Sigmoid colon (tissue), 6 donors: ENCODE measurements at regions not wholly inside any gene's neighbourhood (a gene's known extent, or its start where the extent isn't known, plus 50 kb on each side); places are given as distances from the start of the nearest gene placed in this dataset.

Experiments used
- DNase-seq: peaks from one replicate; pipeline ENCODE4 v3.0.0-alpha.2; 2019
- H3K27ac ChIP-seq, 4 donors: fragments of 200-600 bp; sonication (generic); one replicate each; pipeline ENCODE4 v1.5.1; 2016 to 2019; ENCODE audit warnings: mild to moderate bottlenecking in 1 of 4
- H3K27me3 ChIP-seq, 3 donors: fragments of 200-600 bp; sonication (generic); one replicate each; pipeline ENCODE4 v1.5.1; 2019; ENCODE audit warnings: mild to moderate bottlenecking in 1 of 3
- H3K36me3 ChIP-seq, 4 donors: fragments of 200-600 bp; sonication (generic); one replicate each; pipeline ENCODE4 v1.5.1; 2016 to 2019
- H3K4me1 ChIP-seq, 4 donors: fragments of 200-600 bp; sonication (generic); one replicate each; pipeline ENCODE4 v1.5.1; 2017 to 2019
- H3K4me3 ChIP-seq, 4 donors: fragments of 200-600 bp; sonication (generic); one replicate each; pipeline ENCODE4 v1.5.1; 2017 to 2019; ENCODE audit warnings: mild to moderate bottlenecking in 2 of 4, moderate library complexity in 1 of 4
- H3K9me3 ChIP-seq, 4 donors: fragments of 200-600 bp in 3 of 4; sonication (generic) in 3 of 4; one replicate each; pipeline versions ENCODE4 v1.5.1 to v1.6.1; 2013 to 2019
- EP300 ChIP-seq, 4 donors: sonication (generic); formaldehyde crosslinking; IDR thresholded peaks; one replicate each; pipeline ENCODE4 v1.6.1; 2017; ENCODE audit warnings: antibody characterized with exemption in 4 of 4
- POLR2A ChIP-seq, 2 donors: fragments of 450-650 bp; IDR thresholded peaks; one replicate each; pipeline ENCODE4 v1.6.1; 2016; ENCODE audit warnings: antibody characterized with exemption in 2 of 2, mild to moderate bottlenecking in 2 of 2, moderate library complexity in 2 of 2
- POLR2AphosphoS5 ChIP-seq, 4 donors: sonication (generic); formaldehyde crosslinking; IDR thresholded peaks; one replicate each; pipeline ENCODE4 v1.6.1; 2017; ENCODE audit warnings: antibody characterized with exemption in 4 of 4
- WGBS, 2 donors: extraction: QIAGEN DNeasy Blood & Tissue Kit; methylation state at CpG; one replicate each; pipeline ENCODE4 v1.1.7; 2013; 5-methylcytosine and 5-hydroxymethylcytosine counted together
- intact Hi-C: fragments of 100-400 bp; cut with DNase I; formaldehyde crosslinking; loops from one replicate; pipeline ENCODE4 v1.15.1; 2023
- TF ChIP-seq, protein P1 (sequence below), 4 experiments: fragments of 450-650 bp in 3 of 4; fragments of 200-600 bp in 1 of 4; IDR thresholded peaks; one replicate each; pipeline ENCODE4 v1.5.1; 2016 to 2019; ENCODE audit warnings: antibody characterized with exemption in 4 of 4, mild to moderate bottlenecking in 3 of 4, moderate library complexity in 2 of 4
- donor health status: healthy with polysubstance abuse.
- donor health status: healthy.

DNA sequence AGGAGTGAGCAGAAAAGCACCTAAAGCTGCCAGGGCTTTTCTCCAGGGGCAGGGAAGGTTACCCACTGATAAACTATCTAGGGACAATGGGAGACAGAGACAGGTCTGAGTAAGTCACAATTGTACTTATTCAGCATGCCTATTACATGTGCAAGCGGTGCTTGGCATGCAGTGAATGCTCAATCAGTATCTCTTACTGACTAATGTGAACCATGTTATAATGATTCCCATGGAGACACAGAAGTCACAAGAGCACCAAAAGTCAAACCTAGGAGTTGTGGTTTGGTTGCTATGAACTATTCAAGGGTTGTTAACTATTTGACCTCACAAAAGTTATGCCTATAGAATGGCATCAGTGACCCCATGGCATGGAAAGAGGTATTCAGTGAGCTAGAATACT lies 50.0 kb upstream of the RASGRP1 start:
- Histone ChIP-seq H3K27me3 (no peaks in the 10 kb centered on the region), H3K9me3 (no peaks in the 10 kb centered on the region), H3K27ac (no peak overlapping the region), H3K4me1 (no peaks in the 10 kb centered on the region), H3K36me3 (no peaks in the 10 kb centered on the region), H3K4me3 (no peak overlapping the region)
- WGBS, 2 donors, result 97 to 100% methylated on average over 1 of the region's 1 CpG
- TF ChIP-seq, protein P1, sequence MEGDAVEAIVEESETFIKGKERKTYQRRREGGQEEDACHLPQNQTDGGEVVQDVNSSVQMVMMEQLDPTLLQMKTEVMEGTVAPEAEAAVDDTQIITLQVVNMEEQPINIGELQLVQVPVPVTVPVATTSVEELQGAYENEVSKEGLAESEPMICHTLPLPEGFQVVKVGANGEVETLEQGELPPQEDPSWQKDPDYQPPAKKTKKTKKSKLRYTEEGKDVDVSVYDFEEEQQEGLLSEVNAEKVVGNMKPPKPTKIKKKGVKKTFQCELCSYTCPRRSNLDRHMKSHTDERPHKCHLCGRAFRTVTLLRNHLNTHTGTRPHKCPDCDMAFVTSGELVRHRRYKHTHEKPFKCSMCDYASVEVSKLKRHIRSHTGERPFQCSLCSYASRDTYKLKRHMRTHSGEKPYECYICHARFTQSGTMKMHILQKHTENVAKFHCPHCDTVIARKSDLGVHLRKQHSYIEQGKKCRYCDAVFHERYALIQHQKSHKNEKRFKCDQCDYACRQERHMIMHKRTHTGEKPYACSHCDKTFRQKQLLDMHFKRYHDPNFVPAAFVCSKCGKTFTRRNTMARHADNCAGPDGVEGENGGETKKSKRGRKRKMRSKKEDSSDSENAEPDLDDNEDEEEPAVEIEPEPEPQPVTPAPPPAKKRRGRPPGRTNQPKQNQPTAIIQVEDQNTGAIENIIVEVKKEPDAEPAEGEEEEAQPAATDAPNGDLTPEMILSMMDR (IDR thresholded peaks at IDR 0.05), result no peak
- DNase-seq, result no peak
- intact Hi-C loops, result no loop called here

DNA sequence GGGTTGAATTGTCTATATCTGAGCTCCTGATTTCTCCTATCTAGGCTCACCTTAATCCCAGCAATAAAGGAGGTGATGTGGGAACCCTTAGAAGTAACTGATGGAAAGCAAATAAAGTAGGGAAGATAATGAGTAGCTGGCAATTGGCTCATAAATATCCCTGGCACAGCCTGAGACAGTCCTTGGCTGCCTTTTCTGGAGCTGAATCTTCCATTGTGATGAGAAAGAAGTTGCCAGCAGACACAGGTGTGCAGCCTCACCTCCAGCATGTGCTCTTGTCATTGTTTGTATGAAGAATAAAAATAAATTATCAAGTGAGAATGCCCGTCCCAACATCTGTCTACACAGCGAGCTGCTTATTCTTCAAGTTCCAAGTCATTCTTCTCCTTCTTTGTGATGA lies 53.2 kb upstream of the RASGRP1 start:
- Histone ChIP-seq H3K36me3 (no peaks in the 10 kb centered on the region), H3K27ac (no peak overlapping the region), H3K27me3 (no peaks in the 10 kb centered on the region), H3K4me1 (no peaks in the 10 kb centered on the region), H3K9me3 (no peaks in the 10 kb centered on the region), H3K4me3 (no peak overlapping the region)
- TF ChIP-seq POLR2A (IDR thresholded peaks at IDR 0.05) (no peak), EP300 (IDR thresholded peaks at IDR 0.05) (no peak), POLR2AphosphoS5 (IDR thresholded peaks at IDR 0.05) (no peak)
- TF ChIP-seq, protein P1 (IDR thresholded peaks at IDR 0.05), result no peak
- intact Hi-C loops, result no loop called here
- 78 to 91% methylated on average over 2 of the region's 2 CpGs for WGBS, 2 donors
- no peak for DNase-seq

DNA sequence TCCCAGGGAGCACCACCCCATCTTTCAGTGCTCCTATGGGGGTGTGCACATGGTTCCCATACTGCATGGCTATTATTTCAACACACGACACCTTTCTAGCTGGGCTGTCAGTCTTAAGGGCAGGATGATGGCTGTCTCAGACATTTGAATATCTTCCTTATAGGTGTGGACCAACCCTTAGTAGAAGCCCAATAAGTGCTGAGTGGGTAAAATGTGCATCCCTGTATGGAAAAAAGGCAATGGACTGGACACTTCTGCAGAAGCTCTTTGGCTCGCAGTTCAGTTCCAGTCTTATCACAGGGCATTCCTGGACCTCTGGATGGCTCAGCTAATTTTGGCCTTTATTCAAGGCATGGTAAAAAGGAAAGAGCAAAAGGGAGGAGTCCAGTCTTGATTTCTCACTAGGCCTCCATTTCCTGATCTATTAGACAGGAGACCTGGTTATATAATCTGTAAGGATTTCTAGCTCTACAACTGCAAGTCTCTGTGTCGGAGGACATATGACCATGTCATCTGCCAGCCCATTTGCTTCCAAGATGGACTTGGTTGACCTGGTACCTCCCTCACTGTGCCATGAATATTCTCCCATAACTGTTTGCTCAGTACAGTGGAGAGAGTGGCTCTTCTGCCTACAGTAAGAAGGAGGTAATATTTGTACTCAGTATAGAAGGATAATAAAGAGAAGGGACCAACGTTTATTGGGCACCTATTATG lies 53.8 kb upstream of the RASGRP1 start:
- WGBS, 2 donors, result 80 to 92% methylated on average over 4 of the region's 4 CpGs
- no peaks in the 10 kb centered on the region for H3K36me3 ChIP-seq
- H3K4me1 ChIP-seq, result no peaks in the 10 kb centered on the region
- H3K27ac ChIP-seq, result no peak overlapping the region
- intact Hi-C loops, result no loop called here
- no peak for DNase-seq
- no peaks in the 10 kb centered on the region for H3K9me3 ChIP-seq
- no peak overlapping the region for H3K4me3 ChIP-seq
- no peaks in the 10 kb centered on the region for H3K27me3 ChIP-seq
- TF ChIP-seq, protein P1 (IDR thresholded peaks at IDR 0.05), result no peak
- TF ChIP-seq EP300 (IDR thresholded peaks at IDR 0.05) (no peak), POLR2AphosphoS5 (IDR thresholded peaks at IDR 0.05) (no peak), POLR2A (IDR thresholded peaks at IDR 0.05) (no peak)

DNA sequence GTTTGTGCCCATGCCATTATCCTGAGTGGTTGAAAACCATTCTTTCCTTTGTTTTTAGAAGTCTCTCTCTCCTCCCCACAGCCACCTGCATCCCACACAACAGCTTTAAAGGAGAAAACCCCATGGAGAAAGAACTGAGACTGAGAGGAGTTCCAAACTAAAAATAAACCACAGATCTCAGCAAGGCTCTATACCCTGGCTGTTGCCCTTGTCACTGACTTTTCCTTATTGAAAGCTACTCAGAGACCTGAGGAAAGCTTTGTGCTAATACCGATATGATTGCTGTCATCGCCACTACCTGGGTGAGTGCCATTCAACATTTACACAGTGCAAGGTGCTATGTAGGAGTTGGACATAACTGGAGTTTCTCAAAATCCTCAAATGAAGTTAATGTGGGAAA lies 55.5 kb upstream of the RASGRP1 start:
- H3K27me3 ChIP-seq, result no peaks in the 10 kb centered on the region
- H3K4me1 ChIP-seq, result no peaks in the 10 kb centered on the region
- H3K9me3 ChIP-seq, result no peaks in the 10 kb centered on the region
- no peak overlapping the region for H3K4me3 ChIP-seq
- no peaks in the 10 kb centered on the region for H3K36me3 ChIP-seq
- no peak overlapping the region for H3K27ac ChIP-seq
- TF ChIP-seq POLR2A (IDR thresholded peaks at IDR 0.05) (no peak), EP300 (IDR thresholded peaks at IDR 0.05) (no peak), POLR2AphosphoS5 (IDR thresholded peaks at IDR 0.05) (no peak)
- TF ChIP-seq, protein P1 (IDR thresholded peaks at IDR 0.05), result no peak
- DNase-seq, result no peak
- 33 to 79% methylated on average over 2 of the region's 2 CpGs for WGBS, 2 donors
- intact Hi-C loops, result no loop called here
